ENCODE measurements at regions not wholly inside any gene's neighbourhood (a gene's known extent, or its start where the extent isn't known, plus 50 kb on each side); places are given as distances from the start of the nearest gene placed in this dataset.

GRCh38 chr15:81492969-81493645 lies 119.1 kb upstream of the TMC3 start:
- no peak for TF ChIP-seq CTCF (IDR thresholded peaks at IDR 0.05)
- intact Hi-C loops (cut with DNase I) = no loop called here
- H3K36me3 ChIP-seq = no peaks in the 10 kb centered on the region
- no peak overlapping the region for H3K27ac ChIP-seq
- peaks cover 0 to 6% (median 0%) of the 10 kb centered on the region in 7 donors for H3K27me3 ChIP-seq
- ATAC-seq = no peak
- WGBS, 2 donors = 93 to 97% methylated on average over 6 of the region's 6 CpGs
- no peaks in the 10 kb centered on the region for H3K9me3 ChIP-seq
- H3K4me1 ChIP-seq = peaks cover 0 to 6% (median 0%) of the 10 kb centered on the region in 9 donors
- DNase-seq = no peak
- no peak overlapping the region for H3K4me3 ChIP-seq

- DNase-seq = peak in 1 of 2 donors; percentile 16
- no peak overlapping the region for H3K27ac ChIP-seq
- WGBS, 2 donors = 51% methylated on average over 3 of the region's 3 CpGs
- TF ChIP-seq CTCF (IDR thresholded peaks at IDR 0.05) = no peak
- no peaks in the 10 kb centered on the region for H3K9me3 ChIP-seq
- H3K36me3 ChIP-seq = no peaks in the 10 kb centered on the region
- peaks cover 0 to 6% (median 0%) of the 10 kb centered on the region in 7 donors for H3K27me3 ChIP-seq
- intact Hi-C loops (cut with DNase I) = no loop called here
- no peak overlapping the region for H3K4me3 ChIP-seq
- peaks cover 0 to 6% (median 0%) of the 10 kb centered on the region in 9 donors for H3K4me1 ChIP-seq
- ATAC-seq = peak in 3 of 8 donors; percentile 46 to 62 (median 53)
Measured at GRCh38 chr15:81492331-81492968, 118.4 kb upstream of the TMC3 start.

- H3K36me3 ChIP-seq = no peaks in the 10 kb centered on the region
- ATAC-seq (no peak), DNase-seq (no peak)
- TF ChIP-seq CTCF (IDR thresholded peaks at IDR 0.05) = no peak
- no peak overlapping the region for H3K27ac ChIP-seq
- intact Hi-C loops (cut with DNase I) = no loop called here
- peaks cover 0 to 6% (median 0%) of the 10 kb centered on the region in 9 donors for H3K4me1 ChIP-seq
- no peak overlapping the region for H3K4me3 ChIP-seq
- 73 to 78% methylated on average over 6 of the region's 6 CpGs for whole genome bisulfite sequencing, 2 donors
- no peaks in the 10 kb centered on the region for H3K9me3 ChIP-seq
- H3K27me3 ChIP-seq = no peaks in the 10 kb centered on the region
Measured at GRCh38 chr15:81491414-81492096, 117.5 kb upstream of the TMC3 start.

GRCh38 chr15:81485806-81486205 lies 111.8 kb upstream of the TMC3 start:
- no peaks in the 10 kb centered on the region for H3K27me3 ChIP-seq
- 62 to 65% methylated on average over 5 of the region's 5 CpGs for WGBS, 2 donors
- ATAC-seq (no peak), DNase-seq (no peak)
- no peaks in the 10 kb centered on the region for H3K9me3 ChIP-seq
- H3K4me1 ChIP-seq = peaks cover 0 to 3% (median 0%) of the 10 kb centered on the region in 9 donors
- H3K4me3 ChIP-seq = no peak overlapping the region
- no peak overlapping the region for H3K27ac ChIP-seq
- TF ChIP-seq CTCF (IDR thresholded peaks at IDR 0.05) = no peak
- H3K36me3 ChIP-seq = no peaks in the 10 kb centered on the region
- intact Hi-C loops (cut with DNase I) = loop anchor here in 4 of 10 donors (10.0 kb wide), 5 partner anchors 329 to 709 kb away; no protein-coding TSS in a partner anchor
